Motor neuron (in vitro differentiated cells): ENCODE measurements at regions not wholly inside any gene's neighbourhood (a gene's known extent, or its start where the extent isn't known, plus 50 kb on each side); places are given as distances from the start of the nearest gene placed in this dataset.
"Not testable (repeated sequence)": the region's sequence is repeated elsewhere in the genome, so short reads cannot be mapped to it uniquely, and the experiment has no call there.

Experiments used
- ATAC-seq, 8 experiments: fragments of 200-7000 bp; cut with Tn5 transposase; replicated peaks in 6 of 8; 2 replicates each; pipeline ENCODE4 v1.8.0; 2021; ENCODE audit warnings: mild to moderate bottlenecking in 8 of 8, moderate library complexity in 8 of 8
- H3K27ac ChIP-seq, 2 donors: fragments of 250-450 bp; sonication (Bioruptor Pico); 2 replicates each; pipeline ENCODE4 v1.9.0; 2021; ENCODE audit warnings: antibody characterized with exemption in 2 of 2, mild to moderate bottlenecking in 2 of 2, moderate library complexity in 1 of 2
- H3K4me1 ChIP-seq, 2 donors: fragments of 250-450 bp; sonication (Bioruptor Pico); replicated peaks in 1 of 2; 2 replicates each; pipeline ENCODE4 v1.6.1; 2021; ENCODE audit warnings: antibody characterized with exemption in 2 of 2, mild to moderate bottlenecking in 2 of 2, moderate library complexity in 1 of 2
- H3K4me3 ChIP-seq, 5 donors: fragments of 250-450 bp; sonication (Bioruptor Pico); 2 replicates each; pipeline ENCODE4 v1.9.0; 2021; ENCODE audit warnings: antibody characterized with exemption in 5 of 5, mild to moderate bottlenecking in 5 of 5, moderate library complexity in 4 of 5
- WGBS, 10 experiments: fragments of 450-650 bp; shearing (Covaris generic); methylation state at CpG; one replicate each; pipeline ENCODE4 v1.0.0; 2022; 5-methylcytosine and 5-hydroxymethylcytosine counted together
- in situ Hi-C, 9 experiments: fragments of 400-800 bp; cut with MboI; loops; one replicate each; pipeline ENCODE4 v1.15.0; 2021; ENCODE audit warnings: low sequenced_read_pairs in 9 of 9, low pct_unique_long_range_greater_than_20kb in 2 of 9; ENCODE audit not compliant: unreplicated experiment in 9 of 9

GRCh38 chr2:17460371-17461086, 57.7 kb downstream of the RAD51AP2 start:
- H3K4me1 ChIP-seq, result no peaks in the 10 kb centered on the region
- no peak overlapping the region for H3K4me3 ChIP-seq
- in situ Hi-C loops, result no loop called here
- no peak overlapping the region for H3K27ac ChIP-seq
- no peak for ATAC-seq

- in situ Hi-C loops, result no loop called here
- 8 to 100% (median 71%) methylated on average over 1 to 2 of the region's 2 CpGs for WGBS, 10 experiments
- H3K4me1 ChIP-seq, result no peaks in the 10 kb centered on the region
- no peak for ATAC-seq
- H3K4me3 ChIP-seq, result no peak overlapping the region
- H3K27ac ChIP-seq, result no peak overlapping the region
Observed at GRCh38 chr2:17455343-17455742, 62.9 kb downstream of the RAD51AP2 start.

- H3K27ac ChIP-seq, ATAC-seq, H3K4me3 ChIP-seq, in situ Hi-C loops, H3K4me1 ChIP-seq: not testable (repeated sequence)
- WGBS, 10 experiments, result 17 to 100% (median 71%) methylated on average over 1 to 3 of the region's 3 CpGs; no CpG with 5 or more reads in 5 of the 10 experiments
Observed at GRCh38 chr2:17446191-17446590, 72.0 kb downstream of the RAD51AP2 start.

GRCh38 chr2:17445744-17446143, 72.5 kb downstream of the RAD51AP2 start:
- 86% methylated on average over 1 of the region's 1 CpG; no CpG with 5 or more reads in 9 of the 10 experiments for WGBS, 10 experiments
- ATAC-seq, result no peak
- Histone ChIP-seq H3K4me3 (no peak overlapping the region), H3K27ac (no peak overlapping the region), H3K4me1 (no peaks in the 10 kb centered on the region)
- in situ Hi-C loops, result no loop called here

- Histone ChIP-seq H3K4me3 (no peak overlapping the region), H3K27ac (no peak overlapping the region), H3K4me1 (no peaks in the 10 kb centered on the region)
- peak in 1 of 8 experiments; percentile 41 for ATAC-seq
- in situ Hi-C loops, result no loop called here
- 8 to 100% (median 57%) methylated on average over 1 to 2 of the region's 2 CpGs; no CpG with 5 or more reads in 3 of the 10 experiments for WGBS, 10 experiments
Observed at GRCh38 chr2:17442334-17442733, 75.9 kb downstream of the RAD51AP2 start.

GRCh38 chr2:17441790-17442189, 76.5 kb downstream of the RAD51AP2 start:
- H3K27ac ChIP-seq, result no peak overlapping the region
- WGBS, 10 experiments, result 33 to 94% (median 77%) methylated on average over 5 to 9 of the region's 9 CpGs; no CpG with 5 or more reads in 3 of the 10 experiments
- no peak for ATAC-seq
- in situ Hi-C loops, result no loop called here
- H3K4me3 ChIP-seq, result no peak overlapping the region
- H3K4me1 ChIP-seq, result no peaks in the 10 kb centered on the region

GRCh38 chr2:17441055-17441771, 77.0 kb downstream of the RAD51AP2 start:
- H3K4me3 ChIP-seq, result no peak overlapping the region
- ATAC-seq, result no peak
- H3K4me1 ChIP-seq, result no peaks in the 10 kb centered on the region
- no peak overlapping the region for H3K27ac ChIP-seq
- in situ Hi-C loops, result no loop called here
- 0 to 100% (median 57%) methylated on average over 1 to 2 of the region's 4 CpGs; no CpG with 5 or more reads in 3 of the 10 experiments for WGBS, 10 experiments

GRCh38 chr2:17430326-17430725, 87.9 kb downstream of the RAD51AP2 start:
- 0 to 83% (median 53%) methylated on average over 1 of the region's 1 CpG; no CpG with 5 or more reads in 1 of the 10 experiments for WGBS, 10 experiments
- H3K27ac ChIP-seq, result no peak overlapping the region
- no peak for ATAC-seq
- no peaks in the 10 kb centered on the region for H3K4me1 ChIP-seq
- in situ Hi-C loops, result no loop called here
- H3K4me3 ChIP-seq, result no peak overlapping the region

GRCh38 chr2:17429130-17429529, 89.1 kb downstream of the RAD51AP2 start:
- no peaks in the 10 kb centered on the region for H3K4me1 ChIP-seq
- peak in 2 of 8 experiments; percentile 63 to 76 for ATAC-seq
- H3K4me3 ChIP-seq, result no peak overlapping the region
- WGBS, 10 experiments, result 0 to 80% (median 43%) methylated on average over 1 of the region's 1 CpG; no CpG with 5 or more reads in 3 of the 10 experiments
- H3K27ac ChIP-seq, result no peak overlapping the region
- in situ Hi-C loops, result no loop called here

GRCh38 chr2:17427401-17427800, 90.8 kb downstream of the RAD51AP2 start:
- no peak for ATAC-seq
- H3K27ac ChIP-seq, result no peak overlapping the region
- H3K4me1 ChIP-seq, result no peaks in the 10 kb centered on the region
- in situ Hi-C loops, result no loop called here
- H3K4me3 ChIP-seq, result no peak overlapping the region
- WGBS, 10 experiments, result 25 to 100% (median 75%) methylated on average over 1 of the region's 1 CpG; no CpG with 5 or more reads in 1 of the 10 experiments

GRCh38 chr2:17426743-17427142, 91.5 kb downstream of the RAD51AP2 start:
- no peak overlapping the region for H3K4me3 ChIP-seq
- no peak for ATAC-seq
- 0 to 71% (median 31%) methylated on average over 1 of the region's 1 CpG; no CpG with 5 or more reads in 1 of the 10 experiments for WGBS, 10 experiments
- H3K27ac ChIP-seq, result no peak overlapping the region
- in situ Hi-C loops, result no loop called here
- H3K4me1 ChIP-seq, result no peaks in the 10 kb centered on the region

- in situ Hi-C loops, result no loop called here
- Histone ChIP-seq H3K4me3 (no peak overlapping the region), H3K27ac (no peak overlapping the region), H3K4me1 (no peaks in the 10 kb centered on the region)
- ATAC-seq, result no peak
Observed at GRCh38 chr2:17422061-17422460, 96.2 kb downstream of the RAD51AP2 start.

GRCh38 chr2:17416884-17417391, 101.3 kb downstream of the RAD51AP2 start:
- peak in 3 of 8 experiments; percentile 45 to 99 (median 98) for ATAC-seq
- 0 to 100% (median 83%) methylated on average over 1 to 3 of the region's 3 CpGs; no CpG with 5 or more reads in 1 of the 10 experiments for WGBS, 10 experiments
- Histone ChIP-seq H3K4me1 (no peaks in the 10 kb centered on the region), H3K4me3 (no peak overlapping the region), H3K27ac (no peak overlapping the region)
- in situ Hi-C loops, result no loop called here
